ENCODE measurements at regions not wholly inside any gene's neighbourhood (a gene's known extent, or its start where the extent isn't known, plus 50 kb on each side); places are given as distances from the start of the nearest gene placed in this dataset.
A peak's percentile ranks its signal among the peaks of the same experiment; 100 is the strongest.
"Not testable (repeated sequence)": the region's sequence is repeated elsewhere in the genome, so short reads cannot be mapped to it uniquely, and the experiment has no call there.

GRCh38 chr4:189514209-189514608 lies 426.5 kb upstream of the FRG1 start:
- DNase-seq (ENCODE audit: low spot score) = no peak

- no peak for DNase-seq (ENCODE audit: low spot score)
These were observed 423.8 kb upstream of the FRG1 start for GRCh38 chr4:189516902-189517301.

- DNase-seq (ENCODE audit: low spot score) = no peak
These were observed 421.5 kb upstream of the FRG1 start for GRCh38 chr4:189519186-189519585.

- no peak for DNase-seq (ENCODE audit: low spot score)
These were observed 415.4 kb upstream of the FRG1 start for GRCh38 chr4:189525304-189525703.

GRCh38 chr4:189530848-189531247 lies 409.8 kb upstream of the FRG1 start:
- peak; percentile 14 for DNase-seq (ENCODE audit: low spot score)

- DNase-seq (ENCODE audit: low spot score) = no peak
These were observed 407.1 kb upstream of the FRG1 start for GRCh38 chr4:189533603-189534002.

GRCh38 chr4:189547559-189547958 lies 393.1 kb upstream of the FRG1 start:
- peak; percentile 42 for DNase-seq (ENCODE audit: low spot score)

GRCh38 chr4:189548484-189549125 lies 392.1 kb upstream of the FRG1 start:
- DNase-seq (ENCODE audit: low spot score) = no peak

- DNase-seq (ENCODE audit: low spot score) = not testable (repeated sequence)
These were observed 388.6 kb upstream of the FRG1 start for GRCh38 chr4:189551931-189552670.

GRCh38 chr4:189560605-189561004 lies 380.1 kb upstream of the FRG1 start:
- DNase-seq (ENCODE audit: low spot score) = not testable (repeated sequence)

GRCh38 chr4:189563751-189564150 lies 376.9 kb upstream of the FRG1 start:
- not testable (repeated sequence) for DNase-seq (ENCODE audit: low spot score)

- not testable (repeated sequence) for DNase-seq (ENCODE audit: low spot score)
These were observed 374.4 kb upstream of the FRG1 start for GRCh38 chr4:189566271-189566670.

GRCh38 chr4:189566900-189567299 lies 373.8 kb upstream of the FRG1 start:
- DNase-seq (ENCODE audit: low spot score) = not testable (repeated sequence)

GRCh38 chr4:189579645-189580044 lies 361.0 kb upstream of the FRG1 start:
- peak; percentile 6 for DNase-seq (ENCODE audit: low spot score)

GRCh38 chr4:189586908-189587632 lies 353.6 kb upstream of the FRG1 start:
- not testable (repeated sequence) for DNase-seq (ENCODE audit: low spot score)

- DNase-seq (ENCODE audit: low spot score) = not testable (repeated sequence)
These were observed 351.5 kb upstream of the FRG1 start for GRCh38 chr4:189589201-189589600.

- no peak for DNase-seq (ENCODE audit: low spot score)
These were observed 347.8 kb upstream of the FRG1 start for GRCh38 chr4:189592890-189593289.

GRCh38 chr4:189597341-189597740 lies 343.3 kb upstream of the FRG1 start:
- no peak for DNase-seq (ENCODE audit: low spot score)

- DNase-seq (ENCODE audit: low spot score) = no peak
These were observed 340.4 kb upstream of the FRG1 start for GRCh38 chr4:189600264-189600663.

GRCh38 chr4:189600718-189601435 lies 339.8 kb upstream of the FRG1 start:
- DNase-seq (ENCODE audit: low spot score) = no peak

- DNase-seq (ENCODE audit: low spot score) = not testable (repeated sequence)
These were observed 337.8 kb upstream of the FRG1 start for GRCh38 chr4:189602827-189603226.

GRCh38 chr4:189610571-189610970 lies 330.1 kb upstream of the FRG1 start:
- not testable (repeated sequence) for DNase-seq (ENCODE audit: low spot score)
